ENCODE measurements at regions not wholly inside any gene's neighbourhood (a gene's known extent, or its start where the extent isn't known, plus 50 kb on each side); places are given as distances from the start of the nearest gene placed in this dataset.

DNA sequence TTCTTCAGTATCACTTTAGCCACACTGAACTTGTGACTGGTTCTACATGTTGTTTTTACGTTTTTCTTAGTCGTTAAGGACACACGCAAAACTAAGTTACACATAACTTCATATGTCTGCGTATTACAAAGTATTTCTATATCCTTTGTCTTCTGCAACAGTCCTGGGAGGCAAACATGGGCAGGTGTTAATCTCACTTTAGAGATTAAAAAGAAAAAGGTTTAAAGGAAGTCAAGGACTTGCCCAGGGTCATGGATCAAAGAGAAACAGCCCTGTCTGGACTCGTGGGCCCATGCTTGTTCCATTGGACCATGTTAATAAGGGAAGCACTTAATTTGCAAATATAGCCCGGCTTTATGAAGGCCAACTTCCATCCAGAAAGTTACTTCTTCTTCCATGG, 98.6 kb upstream of the LPP start:
- no peak overlapping the region for H3K27ac ChIP-seq (ENCODE audit: control insufficient read depth, insufficient read depth)
- in situ Hi-C loops (cut with MboI) (no loop called here), intact Hi-C loops (cut with micrococcal nuclease; ENCODE audit: unreplicated experiment) (no loop called here)
- ChIA-PET RAD21 (ENCODE audit: unreplicated experiment) (no interaction called here), CTCF (no interaction called here), SMC1A (ENCODE audit: uncharacterized antibody, unreplicated experiment) (no interaction called here), POLR2A (no interaction called here)
- TF ChIP-seq, protein P1, sequence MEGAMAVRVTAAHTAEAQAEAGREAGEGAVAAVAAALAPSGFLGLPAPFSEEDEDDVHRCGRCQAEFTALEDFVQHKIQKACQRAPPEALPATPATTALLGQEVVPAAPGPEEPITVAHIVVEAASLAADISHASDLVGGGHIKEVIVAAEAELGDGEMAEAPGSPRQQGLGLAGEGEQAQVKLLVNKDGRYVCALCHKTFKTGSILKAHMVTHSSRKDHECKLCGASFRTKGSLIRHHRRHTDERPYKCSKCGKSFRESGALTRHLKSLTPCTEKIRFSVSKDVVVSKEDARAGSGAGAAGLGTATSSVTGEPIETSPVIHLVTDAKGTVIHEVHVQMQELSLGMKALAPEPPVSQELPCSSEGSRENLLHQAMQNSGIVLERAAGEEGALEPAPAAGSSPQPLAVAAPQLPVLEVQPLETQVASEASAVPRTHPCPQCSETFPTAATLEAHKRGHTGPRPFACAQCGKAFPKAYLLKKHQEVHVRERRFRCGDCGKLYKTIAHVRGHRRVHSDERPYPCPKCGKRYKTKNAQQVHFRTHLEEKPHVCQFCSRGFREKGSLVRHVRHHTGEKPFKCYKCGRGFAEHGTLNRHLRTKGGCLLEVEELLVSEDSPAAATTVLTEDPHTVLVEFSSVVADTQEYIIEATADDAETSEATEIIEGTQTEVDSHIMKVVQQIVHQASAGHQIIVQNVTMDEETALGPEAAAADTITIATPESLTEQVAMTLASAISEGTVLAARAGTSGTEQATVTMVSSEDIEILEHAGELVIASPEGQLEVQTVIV (IDR thresholded peaks at IDR 0.05; ENCODE audit: borderline replicate concordance, partially characterized antibody): no peak
- TF ChIP-seq NR2C2 (IDR thresholded peaks at IDR 0.05; ENCODE audit: borderline replicate concordance, control insufficient read depth, insufficient read length, low read depth) (no peak), MEF2A (IDR thresholded peaks at IDR 0.05; ENCODE audit: insufficient read depth, low read depth, low read length) (no peak), ZNF217 (IDR thresholded peaks at IDR 0.05) (no peak), CHD1 (IDR thresholded peaks at IDR 0.05; ENCODE audit: low read depth, low read length) (no peak), ZZZ3 (IDR thresholded peaks at IDR 0.05; ENCODE audit: control insufficient read depth, insufficient read length, low read depth) (no peak), HDAC6 (IDR thresholded peaks at IDR 0.05; ENCODE audit: unreplicated experiment) (no peak)
- TF ChIP-seq, protein P2, sequence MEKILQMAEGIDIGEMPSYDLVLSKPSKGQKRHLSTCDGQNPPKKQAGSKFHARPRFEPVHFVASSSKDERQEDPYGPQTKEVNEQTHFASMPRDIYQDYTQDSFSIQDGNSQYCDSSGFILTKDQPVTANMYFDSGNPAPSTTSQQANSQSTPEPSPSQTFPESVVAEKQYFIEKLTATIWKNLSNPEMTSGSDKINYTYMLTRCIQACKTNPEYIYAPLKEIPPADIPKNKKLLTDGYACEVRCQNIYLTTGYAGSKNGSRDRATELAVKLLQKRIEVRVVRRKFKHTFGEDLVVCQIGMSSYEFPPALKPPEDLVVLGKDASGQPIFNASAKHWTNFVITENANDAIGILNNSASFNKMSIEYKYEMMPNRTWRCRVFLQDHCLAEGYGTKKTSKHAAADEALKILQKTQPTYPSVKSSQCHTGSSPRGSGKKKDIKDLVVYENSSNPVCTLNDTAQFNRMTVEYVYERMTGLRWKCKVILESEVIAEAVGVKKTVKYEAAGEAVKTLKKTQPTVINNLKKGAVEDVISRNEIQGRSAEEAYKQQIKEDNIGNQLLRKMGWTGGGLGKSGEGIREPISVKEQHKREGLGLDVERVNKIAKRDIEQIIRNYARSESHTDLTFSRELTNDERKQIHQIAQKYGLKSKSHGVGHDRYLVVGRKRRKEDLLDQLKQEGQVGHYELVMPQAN (conservative IDR thresholded peaks at IDR 0.05): no peak
- no peaks in the 10 kb centered on the region for H4K20me1 ChIP-seq (ENCODE audit: control insufficient read depth, insufficient read depth)
- ATAC-seq: no peak
- no peaks in the 10 kb centered on the region for H3K9me3 ChIP-seq (replicated peaks; ENCODE audit: control insufficient read depth, insufficient read depth, low read length)
- WGBS (ENCODE audit: insufficient coverage, insufficient replicate concordance, low lambda C conversion rate, missing lambda C conversion rate): 43% methylated on average over 6 of the region's 6 CpGs
- no peak overlapping the region for H3K4me3 ChIP-seq
- no peak overlapping the region for H3K9ac ChIP-seq (ENCODE audit: control insufficient read depth, insufficient read depth, low read length)
- no peak for FAIRE-seq
- H3K27me3 ChIP-seq (replicated peaks in 1 of 2; ENCODE audit: control insufficient read depth in 2 of 2, insufficient read depth in 2 of 2, low read length in 1 of 2): peaks cover 2 to 4% of the 10 kb centered on the region in 2 experiments; a peak in 3 of 4 replicates
- H3K4me2 ChIP-seq (ENCODE audit: control insufficient read depth, insufficient read depth): no peak overlapping the region
- DNase-seq (ENCODE audit: low read depth, low spot score): no peak
- no peaks in the 10 kb centered on the region for H3K79me2 ChIP-seq (ENCODE audit: control insufficient read depth, insufficient read depth, low read length)
- H3K36me3 ChIP-seq (ENCODE audit: control insufficient read depth in 2 of 2, insufficient read depth in 2 of 2, low read length in 1 of 2): no peaks in the 10 kb centered on the region
- H2AFZ ChIP-seq (ENCODE audit: control insufficient read depth, low read depth, low read length): no peak overlapping the region
- BruUV-seq (replicated peaks): no TSS peak
- H3K4me1 ChIP-seq (ENCODE audit: control insufficient read depth, insufficient read depth, low read length): no peaks in the 10 kb centered on the region
